Ecto neural progenitor cell (in vitro differentiated cells): ENCODE measurements at regions not wholly inside any gene's neighbourhood (a gene's known extent, or its start where the extent isn't known, plus 50 kb on each side); places are given as distances from the start of the nearest gene placed in this dataset.

Source experiments
- DNase-seq: peaks from one replicate; pipeline ENCODE4 v3.0.0-alpha.2; 2018; ENCODE audit warnings: low spot score

DNA sequence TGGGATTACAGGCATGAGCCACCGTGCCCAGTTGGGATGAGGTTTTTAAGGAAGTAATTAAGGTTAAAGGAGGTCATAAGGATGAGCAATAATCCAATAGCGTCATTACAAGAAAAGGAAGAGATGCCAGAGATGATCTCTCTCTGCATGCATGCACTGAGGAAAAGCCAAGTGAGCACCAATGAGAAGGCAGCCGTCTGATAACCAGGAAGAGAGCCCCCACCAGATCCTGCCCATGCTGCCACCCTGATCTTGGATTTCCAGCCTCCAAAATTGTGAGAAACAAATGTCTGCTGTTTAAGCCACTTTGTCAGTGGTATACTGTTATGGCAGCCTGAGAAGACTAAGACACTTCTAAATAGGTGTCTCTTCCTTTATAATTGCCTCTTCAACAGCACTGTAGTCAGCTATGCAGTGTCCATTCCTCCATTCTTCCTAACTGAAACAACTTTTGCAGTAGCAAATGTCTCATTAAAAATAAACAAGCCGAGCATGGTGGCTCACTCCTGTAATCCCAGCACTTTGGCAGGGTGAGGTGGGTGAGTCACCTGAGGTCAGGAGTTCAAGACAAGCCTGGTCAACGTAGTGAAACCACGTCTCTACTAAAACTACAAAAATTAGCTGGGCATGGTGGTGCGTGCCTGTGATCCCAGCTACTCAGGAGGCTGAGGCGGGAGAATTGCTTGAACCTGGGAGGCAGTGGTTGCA, 216.2 kb upstream of the RUNX1 start:
- no peak for DNase-seq

DNA sequence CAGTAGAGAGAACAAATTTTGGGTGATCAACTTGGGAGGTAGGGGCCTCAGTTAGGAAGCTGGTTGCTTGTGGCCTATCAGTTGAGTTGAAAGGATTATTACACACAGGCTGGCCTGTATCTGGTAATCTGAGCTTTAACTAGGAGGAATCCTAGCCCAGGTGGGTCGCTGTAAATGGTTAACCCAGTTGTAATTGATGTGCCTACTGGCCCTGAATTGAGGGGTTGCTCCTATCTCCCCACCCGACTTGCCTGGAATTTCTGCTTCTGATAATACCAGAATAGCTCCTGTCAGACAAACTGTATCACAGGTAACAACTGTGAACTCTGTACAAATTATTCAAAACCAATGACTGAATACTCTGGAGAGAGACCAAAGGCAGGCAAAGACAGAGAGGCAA, 210.4 kb upstream of the RUNX1 start:
- DNase-seq: no peak

DNA sequence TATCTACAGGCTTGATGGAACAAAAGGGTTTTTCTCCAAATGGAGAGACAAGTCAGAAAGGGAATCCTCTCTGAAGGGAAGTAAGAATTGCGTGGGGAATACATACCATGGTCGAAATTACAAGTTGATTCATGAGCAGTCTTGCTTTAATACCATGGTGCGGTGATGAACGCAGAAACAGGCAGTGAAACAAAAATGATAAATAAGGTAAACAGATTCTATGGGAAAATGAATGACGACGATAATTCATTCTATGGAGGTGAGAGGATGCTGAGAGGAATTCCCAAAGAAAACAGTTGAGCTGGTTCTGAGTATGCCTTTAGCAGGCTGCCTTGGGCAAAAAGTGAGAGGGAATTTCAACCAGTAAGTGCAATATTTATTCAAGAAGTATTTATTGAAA, 209.4 kb upstream of the RUNX1 start:
- DNase-seq: no peak

DNA sequence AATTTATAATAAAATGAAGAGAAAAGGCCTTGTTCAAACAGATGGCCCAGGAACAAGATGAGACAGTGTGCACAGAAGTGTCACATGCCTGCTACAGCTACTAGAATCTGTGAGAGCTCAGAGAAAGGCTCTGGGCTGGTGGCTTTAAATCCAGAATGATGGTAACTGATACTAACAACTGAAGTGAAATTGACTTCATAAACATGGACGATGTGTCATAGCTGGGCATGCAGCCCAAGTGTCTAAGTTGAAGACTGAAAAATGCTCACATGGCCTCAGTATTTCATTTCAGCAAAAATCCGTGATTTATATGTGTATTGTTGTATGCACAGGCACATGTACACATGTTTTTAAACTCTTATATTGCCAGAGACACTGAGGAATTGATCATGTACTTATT, 208.3 kb upstream of the RUNX1 start:
- no peak for DNase-seq

DNA sequence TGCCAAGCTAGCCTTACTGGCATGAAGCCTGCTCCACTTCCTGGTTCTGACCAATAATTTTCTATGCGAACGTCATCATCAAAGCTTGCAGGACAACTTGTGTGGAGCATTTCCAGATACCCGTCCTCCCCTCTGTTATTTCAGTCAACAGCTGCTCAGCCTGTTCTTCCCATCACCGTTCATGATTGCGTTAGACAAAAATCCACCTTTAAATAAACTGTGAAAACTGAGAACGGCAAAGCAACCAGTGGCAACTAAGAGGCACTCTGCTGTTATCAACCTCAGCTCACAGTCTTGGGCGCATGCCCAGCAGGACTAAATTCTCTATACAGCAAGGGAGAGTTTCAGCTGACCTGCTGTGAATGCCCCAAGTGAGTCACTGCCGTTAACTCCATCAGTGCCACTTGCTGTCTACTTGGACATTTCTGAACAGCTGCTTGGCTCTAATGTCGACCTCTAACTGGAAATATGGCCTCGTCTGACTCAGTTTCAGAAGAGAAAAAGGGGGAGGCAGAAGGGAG, 207.4 kb upstream of the RUNX1 start:
- DNase-seq: no peak

DNA sequence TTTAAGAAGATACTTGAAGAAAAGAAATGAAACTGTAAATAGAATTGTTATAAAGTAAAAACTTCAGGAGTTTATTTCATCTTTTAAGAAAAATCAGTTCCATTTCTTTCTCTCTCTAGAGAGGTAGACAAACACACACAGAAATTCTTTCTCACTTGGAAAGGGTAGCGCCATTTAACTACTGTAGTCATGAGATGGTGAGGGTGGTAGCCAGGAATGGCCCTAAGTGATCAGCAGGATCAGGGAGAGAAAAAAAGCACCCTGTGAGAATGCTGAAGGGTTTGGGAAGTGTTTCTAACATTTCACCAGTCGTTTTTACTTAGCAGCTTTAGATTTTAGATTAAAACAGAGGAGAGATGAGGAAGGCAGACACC, 205.7 kb upstream of the RUNX1 start:
- no peak for DNase-seq

DNA sequence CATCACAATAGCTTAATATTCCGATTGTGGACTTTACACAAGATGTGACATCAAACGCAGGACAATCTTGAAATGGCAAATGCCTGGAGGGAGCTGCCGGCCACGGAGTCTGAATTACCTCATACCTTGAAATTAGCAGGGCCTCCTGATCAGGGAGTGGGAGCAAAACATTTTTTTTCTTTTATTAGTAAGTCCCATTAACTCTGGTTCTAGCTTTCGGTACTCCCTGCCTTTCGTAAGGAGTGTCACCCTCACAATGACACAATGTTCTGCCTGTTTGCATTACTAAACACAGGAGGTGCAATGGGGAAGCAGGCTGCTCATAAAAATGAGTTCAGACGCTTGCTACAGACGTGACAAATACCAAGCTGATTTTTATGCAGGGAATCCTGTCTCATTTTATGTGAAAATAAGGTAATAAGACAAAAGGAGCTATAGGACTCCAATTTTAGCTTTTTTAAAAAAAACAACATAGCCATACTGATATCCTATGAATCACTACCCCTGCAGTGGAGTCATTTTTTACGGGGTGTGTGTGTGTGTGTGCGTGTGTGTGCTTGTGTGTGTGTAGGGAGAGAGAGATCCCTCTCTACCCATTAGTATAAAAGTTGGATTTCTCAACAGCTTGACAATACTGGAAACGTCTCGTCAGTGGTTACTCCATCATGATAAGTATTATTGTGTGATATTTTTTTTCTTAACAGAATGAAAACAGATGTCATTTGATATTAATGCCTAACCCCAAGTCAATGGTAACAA, 205.1 kb upstream of the RUNX1 start:
- DNase-seq: no peak

DNA sequence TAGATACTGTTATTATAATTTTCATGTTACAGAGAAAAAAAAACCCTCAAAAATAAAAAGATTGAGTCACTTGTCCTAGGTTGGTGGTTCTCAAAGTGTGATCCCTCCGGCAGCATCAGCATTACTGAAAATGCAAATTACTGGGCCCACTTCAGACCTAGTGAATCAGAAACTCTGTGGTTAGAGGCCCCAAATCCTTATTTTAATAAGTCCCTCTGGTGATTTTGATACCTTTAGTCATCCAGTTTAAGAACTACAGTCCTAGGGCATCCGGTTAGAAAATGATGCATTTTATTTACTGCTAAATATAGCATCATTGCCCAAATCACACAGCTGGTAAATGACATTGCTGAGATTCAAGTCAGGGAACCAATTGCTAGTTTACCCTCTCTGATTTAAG, 203.7 kb upstream of the RUNX1 start:
- no peak for DNase-seq

DNA sequence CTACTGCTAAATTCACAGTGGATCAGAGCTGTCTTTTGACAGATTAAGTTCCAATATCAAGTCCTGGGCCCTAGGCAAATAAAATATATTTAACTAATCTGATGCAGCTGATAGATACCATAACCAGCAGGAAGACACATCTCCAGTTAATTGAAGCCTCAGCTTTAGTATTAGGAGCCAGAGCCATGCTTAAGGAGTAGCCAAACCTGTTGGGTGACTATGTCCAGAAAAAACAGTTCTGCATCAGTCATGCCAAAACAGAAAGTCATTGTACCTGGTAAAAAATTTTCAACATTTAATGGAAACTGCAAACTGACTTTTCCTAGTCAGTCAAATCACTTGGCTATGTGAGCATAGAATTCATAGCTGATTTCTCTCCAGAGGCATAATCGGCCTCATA, 200.5 kb upstream of the RUNX1 start:
- DNase-seq: no peak

DNA sequence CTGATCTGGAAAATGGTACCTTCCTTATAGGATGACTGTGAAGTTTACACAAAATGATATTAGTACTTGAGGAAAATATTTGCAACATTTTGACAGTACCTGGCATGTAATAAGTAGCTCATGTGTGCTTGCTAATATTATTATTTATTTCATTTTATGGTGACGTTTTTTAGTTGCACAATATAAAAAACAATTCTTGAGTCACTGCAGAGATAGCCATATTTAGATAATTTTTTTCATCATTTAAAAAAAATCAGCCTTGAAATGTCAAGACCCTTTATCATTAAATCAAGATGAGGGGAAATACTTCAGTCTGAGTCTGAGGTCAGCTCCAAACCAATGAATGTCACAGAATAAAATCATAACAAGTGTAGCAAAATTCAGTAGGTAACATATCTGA, 196.8 kb upstream of the RUNX1 start:
- DNase-seq: no peak

DNA sequence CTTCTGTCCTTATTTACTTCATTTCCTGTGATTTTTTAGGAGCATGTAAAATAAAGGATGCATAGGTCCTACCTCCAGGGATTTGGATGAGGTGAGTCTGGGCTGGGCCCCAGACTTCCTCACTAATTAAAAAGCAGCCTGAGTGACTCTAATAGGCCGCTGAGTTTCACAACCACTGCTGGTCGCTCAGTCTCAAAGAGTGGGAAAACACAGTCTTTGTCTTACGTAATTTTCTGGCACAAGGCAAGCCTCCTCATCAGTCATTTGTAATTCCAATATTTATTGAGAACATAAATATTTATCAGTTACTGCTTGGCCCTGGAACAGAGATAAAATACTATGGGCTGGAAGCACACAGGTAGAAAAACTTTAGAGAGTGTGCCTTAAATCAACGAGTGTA, 195.4 kb upstream of the RUNX1 start:
- DNase-seq: no peak

DNA sequence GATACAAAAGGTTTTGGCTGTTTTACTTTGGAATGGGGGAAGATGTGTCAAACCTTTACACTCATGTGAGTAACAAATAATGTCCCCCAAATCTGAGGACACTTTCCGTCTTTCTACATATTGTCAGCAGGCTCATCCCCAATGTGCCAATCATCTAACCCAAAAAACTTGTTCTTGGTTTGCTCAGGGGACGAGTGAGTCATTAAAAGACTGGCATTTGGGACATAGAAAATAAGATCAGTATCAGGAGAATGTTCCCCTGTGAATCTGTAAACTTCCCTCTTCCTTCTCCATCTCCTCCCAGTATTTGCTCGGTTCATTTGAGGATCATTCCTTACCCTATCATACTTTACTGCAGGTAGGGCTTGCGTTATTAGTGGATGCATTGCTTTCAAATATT, 194.1 kb upstream of the RUNX1 start:
- no peak for DNase-seq

DNA sequence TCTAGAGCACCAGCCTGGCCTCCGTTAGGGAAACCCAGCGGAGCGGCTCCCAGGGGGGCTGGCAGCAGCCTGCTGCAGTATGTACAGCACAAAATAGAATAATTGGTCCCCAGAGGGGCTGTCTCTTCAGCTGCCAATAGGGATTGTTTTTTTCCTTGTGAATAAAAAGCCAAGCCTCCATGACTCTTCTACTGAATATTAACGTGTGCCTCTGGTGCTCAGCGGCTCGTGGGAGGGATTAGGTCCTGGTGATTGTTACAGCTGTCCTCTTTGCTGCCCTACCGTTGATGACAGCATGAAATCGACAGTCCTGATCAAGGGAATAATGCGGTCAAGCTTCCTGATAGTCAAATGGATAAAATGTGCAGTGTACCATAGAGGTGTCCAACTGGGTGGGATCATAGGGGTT, 190.7 kb upstream of the RUNX1 start:
- peak; percentile 51 for DNase-seq

DNA sequence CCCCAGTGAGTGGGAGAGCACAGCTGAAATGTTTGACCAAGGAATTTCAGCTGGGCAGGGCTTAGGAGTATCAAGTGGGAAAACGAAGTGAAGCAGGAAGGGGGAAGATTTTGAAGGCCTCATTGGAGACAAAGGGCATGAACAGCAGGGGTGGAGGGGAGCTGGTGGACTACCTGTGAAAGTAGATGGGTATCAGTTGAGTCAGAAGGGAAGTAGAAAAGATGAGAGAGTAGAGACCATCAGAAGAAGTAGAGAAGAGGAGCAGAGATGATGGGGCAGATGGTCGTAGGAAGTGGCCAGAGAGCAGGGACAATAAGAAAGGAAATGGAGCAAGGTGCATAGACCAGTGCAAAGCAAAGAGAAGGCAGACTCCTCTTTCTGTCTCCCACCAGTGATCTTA, 189.0 kb upstream of the RUNX1 start:
- no peak for DNase-seq

DNA sequence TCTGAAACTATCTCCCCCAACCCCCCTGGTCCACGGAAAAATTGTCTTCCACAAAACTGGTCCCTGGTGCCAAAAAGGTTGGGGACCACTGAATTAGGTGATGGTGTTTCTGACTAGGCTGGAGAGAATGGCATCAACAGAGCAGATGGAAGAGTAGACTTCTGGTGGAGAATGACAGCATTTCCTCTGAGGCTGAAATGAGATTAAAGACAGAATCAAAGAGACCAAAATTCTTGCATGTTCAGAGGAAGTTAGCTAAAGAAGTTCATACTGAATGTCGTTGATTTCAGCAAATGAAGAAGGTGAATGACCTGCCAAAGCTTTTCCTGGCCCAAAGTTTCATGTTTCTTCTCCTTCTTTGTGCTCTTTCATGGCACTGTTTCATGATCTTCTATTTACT, 188.2 kb upstream of the RUNX1 start:
- DNase-seq: no peak

DNA sequence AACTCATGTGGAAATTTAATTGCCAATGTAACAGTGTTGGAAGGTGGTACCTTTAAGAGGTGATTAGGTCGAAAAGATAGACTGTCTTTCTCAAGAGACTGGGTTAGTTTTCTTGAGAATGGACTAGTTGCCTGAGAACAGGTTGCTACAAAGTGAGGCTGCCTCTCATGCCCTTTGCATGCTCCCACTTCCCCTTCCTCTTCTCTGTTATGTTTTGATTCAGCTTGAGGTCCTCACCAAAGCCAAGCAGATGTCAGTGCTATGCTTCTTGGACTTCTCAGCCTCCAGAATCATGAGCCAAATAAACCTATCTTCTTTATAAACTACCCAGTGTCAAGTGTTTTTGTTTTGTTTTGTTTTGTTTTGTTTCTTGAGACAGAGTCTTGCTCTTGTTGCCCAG, 187.0 kb upstream of the RUNX1 start:
- no peak for DNase-seq

DNA sequence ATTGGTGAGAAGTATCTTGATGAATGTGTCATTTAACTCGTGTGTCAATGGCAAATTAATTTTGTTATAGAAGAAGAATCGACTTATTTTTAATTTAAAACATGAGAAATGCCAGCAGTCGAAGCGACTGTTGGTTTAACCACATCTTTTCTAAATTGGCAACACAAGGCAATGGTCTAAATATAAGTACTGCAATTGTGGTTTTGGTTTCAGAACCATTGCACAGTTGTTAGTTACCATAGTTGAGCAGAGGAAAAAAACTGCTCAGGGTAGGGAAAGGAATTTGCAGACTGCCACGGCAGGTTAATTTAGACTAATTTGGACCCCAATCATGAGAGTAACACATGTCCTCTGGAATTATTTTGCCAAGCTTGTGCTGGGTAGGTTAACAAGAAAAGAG, 185.6 kb upstream of the RUNX1 start:
- no peak for DNase-seq

DNA sequence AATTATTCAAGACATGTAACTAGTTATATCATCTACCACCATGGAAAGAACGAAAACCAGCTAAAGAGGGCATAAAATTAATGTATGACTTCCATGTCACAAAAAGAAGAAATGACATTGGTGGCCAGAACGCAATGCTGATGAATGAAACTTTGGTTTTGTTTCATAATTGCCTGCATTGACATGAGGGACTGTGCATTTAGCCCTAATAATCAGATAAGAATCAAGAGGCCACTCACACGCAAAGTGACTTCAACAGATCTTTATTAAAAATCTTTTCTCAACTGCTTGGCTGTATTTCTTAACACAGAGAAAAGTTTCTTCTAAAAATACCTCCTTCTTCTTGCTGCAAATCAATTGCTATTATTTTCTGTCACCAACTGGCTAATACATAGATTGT, 184.7 kb upstream of the RUNX1 start:
- DNase-seq: no peak

DNA sequence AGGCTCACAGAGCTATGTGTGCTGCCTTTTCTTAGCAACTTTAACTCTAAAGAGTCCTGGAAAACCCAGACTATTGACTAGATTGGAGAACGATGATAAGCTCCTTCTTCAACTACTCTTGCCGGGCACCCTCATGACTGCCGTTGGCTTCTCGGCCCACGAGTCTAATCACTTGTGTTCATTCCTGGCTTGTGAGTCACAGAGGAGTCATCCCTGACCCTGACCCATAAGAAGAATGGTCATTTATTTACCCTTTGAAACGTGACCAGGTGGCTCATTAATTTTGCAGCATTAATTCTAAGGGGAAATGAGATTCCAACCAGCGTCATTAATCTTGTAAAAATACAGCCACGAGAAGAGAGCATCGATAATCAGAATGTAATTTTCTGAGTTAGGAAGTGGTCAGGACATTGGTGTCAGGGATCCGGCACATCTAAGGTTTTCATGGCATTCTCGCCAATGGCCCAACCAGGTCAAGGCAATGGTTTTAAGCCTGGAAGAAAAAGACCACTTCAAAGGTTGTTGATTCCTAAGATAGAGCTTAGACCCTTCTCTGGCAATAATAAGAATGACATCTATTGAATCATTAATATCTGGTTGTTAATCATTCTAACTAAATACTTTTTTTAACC, 183.6 kb upstream of the RUNX1 start:
- DNase-seq: no peak

DNA sequence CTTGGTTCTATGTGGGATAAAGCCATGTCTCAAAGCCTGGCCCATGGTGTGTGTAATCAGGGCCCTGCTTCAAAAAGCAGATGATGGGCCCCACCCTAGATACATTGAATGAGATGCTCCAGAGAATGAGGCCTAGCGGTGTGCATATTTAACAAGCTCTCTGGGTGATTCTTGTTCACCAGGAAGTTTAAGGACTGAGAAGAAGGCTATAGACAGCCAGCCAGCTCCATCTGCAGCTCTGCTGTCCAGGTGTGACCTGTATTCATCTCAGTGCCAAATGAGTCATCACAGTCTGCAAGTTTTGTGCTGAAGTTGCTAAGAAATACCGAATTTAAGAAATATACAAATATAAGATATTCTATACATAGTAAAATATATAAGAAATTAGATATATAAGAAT, 182.0 kb upstream of the RUNX1 start:
- no peak for DNase-seq

DNA sequence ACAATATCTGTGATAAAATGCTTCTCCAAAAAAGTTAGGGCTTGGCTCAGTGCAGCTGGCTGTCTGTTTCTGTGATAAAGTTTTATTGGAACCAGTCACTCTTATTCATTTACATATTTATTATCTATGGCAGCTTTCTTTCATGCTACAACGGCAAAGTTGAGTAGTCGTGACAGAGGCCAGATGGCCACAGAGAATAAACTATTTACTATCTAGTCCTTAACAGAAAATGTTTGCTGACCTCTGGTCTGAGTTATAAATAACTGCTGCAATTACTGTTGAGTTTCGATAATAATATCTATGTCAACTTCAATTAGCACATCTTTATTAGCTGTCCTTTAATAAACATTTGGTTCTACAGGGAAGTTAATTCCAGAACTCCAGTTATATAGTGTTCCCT, 180.2 kb upstream of the RUNX1 start:
- no peak for DNase-seq

DNA sequence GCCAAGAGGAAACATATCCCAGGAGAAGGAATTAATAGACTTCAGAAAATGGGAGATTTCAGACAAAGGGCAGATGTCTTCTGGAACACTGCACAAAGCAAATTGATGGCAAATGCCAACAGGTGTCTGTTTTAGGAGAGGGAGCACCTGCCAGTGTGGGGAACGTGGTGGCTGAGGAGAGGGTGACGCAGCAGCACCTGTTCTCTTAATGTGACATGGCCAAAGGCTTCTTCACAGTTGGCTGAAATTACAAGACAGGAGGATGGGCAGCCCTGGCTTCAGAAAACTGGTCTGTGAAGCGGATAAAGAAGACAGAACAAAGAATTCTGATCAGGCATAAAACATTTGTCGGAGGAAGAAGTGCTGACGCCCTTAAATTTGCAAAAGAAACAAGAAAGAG, 178.7 kb upstream of the RUNX1 start:
- DNase-seq: no peak

DNA sequence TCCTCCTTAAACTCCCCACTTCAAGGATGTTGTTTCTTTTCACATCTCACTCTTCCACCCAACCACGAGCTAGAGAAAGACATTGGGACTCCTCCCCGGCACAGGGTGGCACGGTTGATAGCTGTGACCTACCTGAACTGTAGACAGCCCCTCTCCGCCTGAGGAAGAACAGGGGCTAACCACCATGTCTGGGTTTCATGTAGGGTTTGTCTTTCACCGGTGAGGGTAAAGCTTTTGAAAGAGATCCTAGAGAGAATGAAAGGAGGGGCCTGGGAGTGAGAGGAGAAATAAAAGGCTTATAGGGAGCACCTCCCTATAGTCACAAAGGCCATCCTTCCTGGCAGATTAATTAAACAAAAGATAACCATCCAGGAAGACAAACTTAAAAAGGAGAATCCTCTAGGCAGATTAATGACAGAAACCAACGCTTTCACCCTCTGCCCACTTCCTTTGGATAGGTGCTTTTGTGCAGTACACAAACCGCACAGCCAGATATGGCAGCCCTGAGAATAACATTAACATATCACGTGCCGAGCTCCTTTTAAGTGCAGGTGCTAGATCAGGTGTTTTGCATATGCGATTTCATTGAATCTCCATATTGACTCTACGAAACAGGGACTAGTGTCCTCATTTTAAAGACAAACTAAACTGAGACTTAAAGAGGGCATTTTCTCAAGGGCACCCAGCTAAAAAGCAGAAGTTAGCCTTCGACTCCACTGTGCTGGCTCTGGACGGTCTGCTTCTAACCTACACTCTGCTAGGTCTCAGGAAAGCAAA, 178.1 kb upstream of the RUNX1 start:
- no peak for DNase-seq
